ENCODE measurements at regions not wholly inside any gene's neighbourhood (a gene's known extent, or its start where the extent isn't known, plus 50 kb on each side); places are given as distances from the start of the nearest gene placed in this dataset.

GRCh38 chrX:40446921-40447320 lies 133.8 kb upstream of the ATP6AP2 start:
- no peaks in the 10 kb centered on the region for H3K27me3 ChIP-seq (ENCODE audit: low read length)

GRCh38 chrX:40445691-40446090 lies 135.1 kb upstream of the ATP6AP2 start:
- no peaks in the 10 kb centered on the region for H3K36me3 ChIP-seq (ENCODE audit: low read length)
- no peaks in the 10 kb centered on the region for H3K9me2 ChIP-seq (replicated peaks; ENCODE audit: insufficient read depth, low read length)
- no peaks in the 10 kb centered on the region for H3K79me2 ChIP-seq (ENCODE audit: insufficient read depth, low read length)
- H3K9me3 ChIP-seq (ENCODE audit: insufficient read depth, low read length): no peaks in the 10 kb centered on the region
- H3F3A ChIP-seq (ENCODE audit: insufficient read depth): no peaks in the 10 kb centered on the region
- no peak overlapping the region for H3K27ac ChIP-seq (ENCODE audit: low read depth, low read length)
- H3K27me3 ChIP-seq (ENCODE audit: low read length): no peaks in the 10 kb centered on the region
- no peak overlapping the region for H3K4me3 ChIP-seq (ENCODE audit: insufficient read depth, low read length, poor library complexity, severe bottlenecking)
- H3K9ac ChIP-seq (ENCODE audit: low read length): no peak overlapping the region
- H4K20me1 ChIP-seq (ENCODE audit: low read depth, low read length): no peaks in the 10 kb centered on the region
- no peak for TF ChIP-seq CTCF (IDR thresholded peaks at IDR 0.05; ENCODE audit: insufficient read depth, low read length, poor library complexity, severe bottlenecking)
- TF ChIP-seq EZH2phosphoT487 (conservative IDR thresholded peaks at IDR 0.05; ENCODE audit: low read length): no peak
- no peak overlapping the region for H2AFZ ChIP-seq (ENCODE audit: low read depth, low read length, severe bottlenecking)
- H3K4me2 ChIP-seq (ENCODE audit: low read depth, low read length, poor library complexity, severe bottlenecking): no peak overlapping the region

More at GRCh38 chrX:40446921-40447320, 133.8 kb upstream of the ATP6AP2 start:
- H3K9ac ChIP-seq (ENCODE audit: low read length): no peak overlapping the region
- H4K20me1 ChIP-seq (ENCODE audit: low read depth, low read length): no peaks in the 10 kb centered on the region
- no peaks in the 10 kb centered on the region for H3K36me3 ChIP-seq (ENCODE audit: low read length)
- no peaks in the 10 kb centered on the region for H3F3A ChIP-seq (ENCODE audit: insufficient read depth)
- no peak overlapping the region for H3K4me2 ChIP-seq (ENCODE audit: low read depth, low read length, poor library complexity, severe bottlenecking)
- no peak overlapping the region for H3K4me3 ChIP-seq (ENCODE audit: insufficient read depth, low read length, poor library complexity, severe bottlenecking)
- H3K27ac ChIP-seq (ENCODE audit: low read depth, low read length): no peak overlapping the region
- TF ChIP-seq EZH2phosphoT487 (conservative IDR thresholded peaks at IDR 0.05; ENCODE audit: low read length) (no peak), CTCF (IDR thresholded peaks at IDR 0.05; ENCODE audit: insufficient read depth, low read length, poor library complexity, severe bottlenecking) (no peak)
- H3K79me2 ChIP-seq (ENCODE audit: insufficient read depth, low read length): no peaks in the 10 kb centered on the region
- no peak overlapping the region for H2AFZ ChIP-seq (ENCODE audit: low read depth, low read length, severe bottlenecking)
- H3K9me2 ChIP-seq (replicated peaks; ENCODE audit: insufficient read depth, low read length): no peaks in the 10 kb centered on the region
- no peaks in the 10 kb centered on the region for H3K9me3 ChIP-seq (ENCODE audit: insufficient read depth, low read length)

- Histone ChIP-seq H3K9me3 (ENCODE audit: insufficient read depth, low read length) (no peaks in the 10 kb centered on the region), H3K36me3 (ENCODE audit: low read length) (no peaks in the 10 kb centered on the region), H3F3A (ENCODE audit: insufficient read depth) (no peaks in the 10 kb centered on the region), H3K9me2 (replicated peaks; ENCODE audit: insufficient read depth, low read length) (no peaks in the 10 kb centered on the region), H3K27ac (ENCODE audit: low read depth, low read length) (no peak overlapping the region), H3K27me3 (ENCODE audit: low read length) (no peaks in the 10 kb centered on the region), H3K9ac (ENCODE audit: low read length) (no peak overlapping the region), H4K20me1 (ENCODE audit: low read depth, low read length) (no peaks in the 10 kb centered on the region), H3K79me2 (ENCODE audit: insufficient read depth, low read length) (no peaks in the 10 kb centered on the region), H3K4me2 (ENCODE audit: low read depth, low read length, poor library complexity, severe bottlenecking) (no peak overlapping the region), H3K4me3 (ENCODE audit: insufficient read depth, low read length, poor library complexity, severe bottlenecking) (no peak overlapping the region), H2AFZ (ENCODE audit: low read depth, low read length, severe bottlenecking) (no peak overlapping the region)
- TF ChIP-seq CTCF (IDR thresholded peaks at IDR 0.05; ENCODE audit: insufficient read depth, low read length, poor library complexity, severe bottlenecking): no peak
- TF ChIP-seq EZH2phosphoT487 (conservative IDR thresholded peaks at IDR 0.05; ENCODE audit: low read length): no peak
These were observed 135.8 kb upstream of the ATP6AP2 start for GRCh38 chrX:40444798-40445496.

Data from SU-DHL-6 (cell line).